GM19468 (cell line): ENCODE measurements at regions not wholly inside any gene's neighbourhood (a gene's known extent, or its start where the extent isn't known, plus 50 kb on each side); places are given as distances from the start of the nearest gene placed in this dataset.
"Not testable (repeated sequence)": the region's sequence is repeated elsewhere in the genome, so short reads cannot be mapped to it uniquely, and the experiment has no call there.

Experiments
- ATAC-seq: cut with Tn5 transposase; IDR thresholded peaks from one replicate; pipeline ENCODE4 v1.9.1; 2021; ENCODE audit warnings: mild to moderate bottlenecking, moderate library complexity, moderate number of reproducible peaks; ENCODE audit not compliant: unreplicated experiment; ENCODE audit errors: extremely low read depth

GRCh38 chr11:42407341-42407740, 904.5 kb upstream of the API5 start:
- no peak for ATAC-seq

- no peak for ATAC-seq
Measured at GRCh38 chr11:42410251-42410955, 901.4 kb upstream of the API5 start.

- ATAC-seq: no peak
Measured at GRCh38 chr11:42412590-42412989, 899.2 kb upstream of the API5 start.

GRCh38 chr11:42417691-42418090, 894.1 kb upstream of the API5 start:
- no peak for ATAC-seq

GRCh38 chr11:42422090-42422489, 889.7 kb upstream of the API5 start:
- ATAC-seq: no peak

GRCh38 chr11:42434911-42435310, 876.9 kb upstream of the API5 start:
- not testable (repeated sequence) for ATAC-seq

GRCh38 chr11:42444406-42444805, 867.4 kb upstream of the API5 start:
- ATAC-seq: no peak

- no peak for ATAC-seq
Measured at GRCh38 chr11:42462558-42463310, 849.1 kb upstream of the API5 start.

GRCh38 chr11:42465623-42466022, 846.2 kb upstream of the API5 start:
- ATAC-seq: no peak

GRCh38 chr11:42473106-42473505, 838.7 kb upstream of the API5 start:
- no peak for ATAC-seq

GRCh38 chr11:42482822-42483221, 829.0 kb upstream of the API5 start:
- ATAC-seq: no peak

- no peak for ATAC-seq
Measured at GRCh38 chr11:42490506-42490905, 821.3 kb upstream of the API5 start.

GRCh38 chr11:42494459-42494858, 817.3 kb upstream of the API5 start:
- no peak for ATAC-seq

- ATAC-seq: no peak
Measured at GRCh38 chr11:42498971-42499370, 812.8 kb upstream of the API5 start.

- no peak for ATAC-seq
Measured at GRCh38 chr11:42502151-42502550, 809.6 kb upstream of the API5 start.

- no peak for ATAC-seq
Measured at GRCh38 chr11:42521994-42522393, 789.8 kb upstream of the API5 start.

GRCh38 chr11:42524534-42525227, 787.1 kb upstream of the API5 start:
- ATAC-seq: no peak

- ATAC-seq: no peak
Measured at GRCh38 chr11:42526426-42526825, 785.4 kb upstream of the API5 start.

- ATAC-seq: no peak
Measured at GRCh38 chr11:42528471-42528870, 783.3 kb upstream of the API5 start.

GRCh38 chr11:42528911-42529310, 782.9 kb upstream of the API5 start:
- ATAC-seq: no peak
